KMS-11 (cell line): ENCODE measurements at regions not wholly inside any gene's neighbourhood (a gene's known extent, or its start where the extent isn't known, plus 50 kb on each side); places are given as distances from the start of the nearest gene placed in this dataset.

ENCODE experiments used
- H2AFZ ChIP-seq: fragments of 200-600 bp; sonication (generic); 2 replicates; pipeline ENCODE4 v1.6.1; 2016; ENCODE audit warnings: antibody characterized with exemption, mixed run types, low read depth
- H3K27ac ChIP-seq: fragments of 200-600 bp; sonication (generic); 2 replicates; pipeline ENCODE4 v1.6.1; 2016; ENCODE audit warnings: mild to moderate bottlenecking, mixed run types
- H3K27me3 ChIP-seq: fragments of 200-600 bp; sonication (generic); 2 replicates; pipeline ENCODE4 v1.6.1; 2017; ENCODE audit warnings: mild to moderate bottlenecking, low read depth, mixed run types, moderate library complexity; ENCODE audit not compliant: insufficient read depth
- H3K36me3 ChIP-seq: fragments of 200-600 bp; sonication (generic); 2 replicates; pipeline ENCODE4 v1.6.1; 2017; ENCODE audit warnings: mild to moderate bottlenecking, mixed run types; ENCODE audit not compliant: insufficient read depth
- H3K4me1 ChIP-seq: fragments of 200-600 bp; sonication (generic); 2 replicates; pipeline ENCODE4 v1.6.1; 2016; ENCODE audit warnings: mild to moderate bottlenecking, low read depth, mixed run types; ENCODE audit not compliant: poor library complexity, severe bottlenecking
- H3K4me2 ChIP-seq: fragments of 200-600 bp; sonication (generic); 2 replicates; pipeline ENCODE4 v1.7.0; 2016; ENCODE audit warnings: mild to moderate bottlenecking, mixed run types
- H3K4me3 ChIP-seq: fragments of 200-600 bp; sonication (generic); IDR thresholded peaks from 2 replicates; pipeline ENCODE4 v1.6.1; 2017; ENCODE audit warnings: low read depth, low read length, mixed read lengths; ENCODE audit not compliant: insufficient read depth
- H3K79me2 ChIP-seq: fragments of 200-600 bp; sonication (generic); 2 replicates; pipeline ENCODE4 v1.6.1; 2016; ENCODE audit warnings: low read depth, mixed run types; ENCODE audit not compliant: insufficient read depth
- H3K9ac ChIP-seq: fragments of 200-600 bp; sonication (generic); 2 replicates; pipeline ENCODE4 v1.6.1; 2016; ENCODE audit warnings: mild to moderate bottlenecking, mixed run types
- H4K20me1 ChIP-seq: fragments of 200-600 bp; sonication (generic); 2 replicates; pipeline ENCODE4 v1.6.1; 2016; ENCODE audit warnings: mild to moderate bottlenecking, mixed run types; ENCODE audit not compliant: insufficient read depth
- CTCF ChIP-seq: fragments of 200-600 bp; sonication (generic); conservative IDR thresholded peaks from 2 replicates; pipeline ENCODE4 v1.6.1; 2017; ENCODE audit warnings: low read depth, mild to moderate bottlenecking, antibody characterized with exemption, low read length, moderate library complexity, mixed read lengths

DNA sequence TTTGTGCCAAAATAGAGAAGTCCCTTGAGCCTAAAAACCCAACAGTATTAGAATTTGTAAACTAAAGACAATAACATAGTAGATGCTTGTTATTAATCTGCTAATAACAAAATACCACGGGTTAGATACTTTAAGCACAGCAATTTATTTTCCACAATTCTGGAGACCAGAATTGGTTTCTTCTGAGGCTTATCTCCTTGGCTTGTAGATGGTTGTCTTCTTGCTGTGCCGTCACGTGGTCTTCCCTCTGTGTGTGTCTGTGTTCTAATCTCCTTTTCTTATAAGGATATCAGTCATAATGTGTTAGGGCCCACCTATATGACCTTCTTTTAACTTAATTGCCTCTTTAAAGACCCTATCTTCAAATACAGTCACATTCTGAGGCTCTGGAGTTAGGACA lies 260.1 kb downstream of the CYRIA start:
- Histone ChIP-seq H2AFZ (no peak overlapping the region), H3K27me3 (no peaks in the 10 kb centered on the region), H3K4me3 (no peak overlapping the region), H3K79me2 (no peaks in the 10 kb centered on the region), H4K20me1 (no peaks in the 10 kb centered on the region), H3K4me1 (peaks cover under 1% of the 10 kb centered on the region), H3K36me3 (no peaks in the 10 kb centered on the region), H3K4me2 (no peak overlapping the region), H3K27ac (no peak overlapping the region), H3K9ac (no peak overlapping the region)
- no peak for TF ChIP-seq CTCF

- no peak for TF ChIP-seq CTCF
- no peaks in the 10 kb centered on the region for H4K20me1 ChIP-seq
- H3K36me3 ChIP-seq = no peaks in the 10 kb centered on the region
- H3K9ac ChIP-seq = no peak overlapping the region
- no peaks in the 10 kb centered on the region for H3K79me2 ChIP-seq
- peaks cover 8% of the 10 kb centered on the region for H3K4me1 ChIP-seq
- no peak overlapping the region for H2AFZ ChIP-seq
- H3K27me3 ChIP-seq = no peaks in the 10 kb centered on the region
- no peak overlapping the region for H3K4me3 ChIP-seq
- H3K4me2 ChIP-seq = no peak overlapping the region
- H3K27ac ChIP-seq = no peak overlapping the region
These were observed 260.9 kb downstream of the CYRIA start for GRCh38 chr2:16404551-16405300.

- Histone ChIP-seq H3K4me2 (no peak overlapping the region), H3K9ac (no peak overlapping the region), H3K27ac (no peak overlapping the region), H3K4me1 (peaks cover 8% of the 10 kb centered on the region), H3K36me3 (no peaks in the 10 kb centered on the region), H3K4me3 (no peak overlapping the region), H2AFZ (no peak overlapping the region), H3K79me2 (no peaks in the 10 kb centered on the region), H3K27me3 (no peaks in the 10 kb centered on the region), H4K20me1 (no peaks in the 10 kb centered on the region)
- no peak for TF ChIP-seq CTCF
These were observed 261.5 kb downstream of the CYRIA start for GRCh38 chr2:16404146-16404545.

- no peaks in the 10 kb centered on the region for H3K79me2 ChIP-seq
- no peak for TF ChIP-seq CTCF
- no peaks in the 10 kb centered on the region for H3K36me3 ChIP-seq
- no peak overlapping the region for H3K4me2 ChIP-seq
- H3K9ac ChIP-seq = no peak overlapping the region
- no peak overlapping the region for H2AFZ ChIP-seq
- peaks cover 8% of the 10 kb centered on the region for H3K4me1 ChIP-seq
- H3K27me3 ChIP-seq = no peaks in the 10 kb centered on the region
- H3K4me3 ChIP-seq = no peak overlapping the region
- no peak overlapping the region for H3K27ac ChIP-seq
- H4K20me1 ChIP-seq = no peaks in the 10 kb centered on the region
These were observed 262.7 kb downstream of the CYRIA start for GRCh38 chr2:16402891-16403290.
